OCI-LY3 (cell line): ENCODE measurements at regions not wholly inside any gene's neighbourhood (a gene's known extent, or its start where the extent isn't known, plus 50 kb on each side); places are given as distances from the start of the nearest gene placed in this dataset.

Source experiments
- CTCF ChIP-seq: fragments of 200-600, 300-600 bp; sonication (generic); IDR thresholded peaks from 2 replicates; pipeline ENCODE4 v1.5.1; 2014; ENCODE audit warnings: antibody characterized with exemption, low read length, low read depth
- EZH2phosphoT487 ChIP-seq: fragments of 200-600 bp; shearing (Covaris generic); IDR thresholded peaks from 2 replicates; pipeline ENCODE4 v1.6.1; 2018; ENCODE audit warnings: antibody characterized with exemption, mixed run types, low read depth

DNA sequence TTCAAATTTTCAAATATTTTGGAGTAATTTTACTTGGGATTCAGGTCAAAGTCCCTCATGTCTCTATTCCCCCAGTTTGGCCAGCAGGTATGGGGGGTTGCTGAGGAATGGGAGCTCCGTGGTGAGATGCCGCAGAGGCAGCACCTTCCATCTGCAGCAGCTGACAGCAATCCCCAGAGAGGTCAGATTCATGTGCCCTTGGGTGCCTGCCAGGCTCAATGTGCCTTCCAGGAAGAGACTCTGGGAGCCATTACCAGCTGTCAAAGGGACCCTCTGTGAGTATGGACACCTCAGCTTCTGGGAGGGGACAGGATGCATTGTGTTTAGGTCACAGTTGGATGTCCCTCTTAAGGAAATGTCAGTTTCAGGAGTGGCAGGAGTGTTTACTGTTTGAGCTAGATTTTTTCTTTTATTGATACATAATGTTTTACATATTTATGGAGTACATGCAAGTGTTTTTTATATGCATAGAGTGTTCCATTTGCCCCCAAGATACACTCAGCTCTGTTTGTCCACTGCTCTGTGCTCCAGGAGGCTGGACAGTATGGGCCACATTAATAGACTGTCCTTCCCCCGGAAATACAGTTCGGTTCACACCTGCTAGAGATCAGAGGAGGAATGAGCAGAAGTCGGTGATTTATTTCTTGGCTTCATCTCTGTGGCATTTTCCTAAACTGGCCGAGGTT is 75.3 kb upstream of the GRB10 start:
- TF ChIP-seq CTCF (no peak), EZH2phosphoT487 (no peak)
